C1 segment of cervical spinal cord (tissue), 14 donors: ENCODE measurements at regions not wholly inside any gene's neighbourhood (a gene's known extent, or its start where the extent isn't known, plus 50 kb on each side); places are given as distances from the start of the nearest gene placed in this dataset.
"Not testable (repeated sequence)": the region's sequence is repeated elsewhere in the genome, so short reads cannot be mapped to it uniquely, and the experiment has no call there.

Experiments
- DNase-seq, 14 donors: peaks; one replicate each; lab custom pipeline; 2025; lab: John Stamatoyannopoulos, UW

- no peak for DNase-seq
These were observed 909.4 kb upstream of the LRFN5 start for GRCh38 chr14:40697231-40697630.

- DNase-seq = no peak
These were observed 912.7 kb upstream of the LRFN5 start for GRCh38 chr14:40694023-40694422.

- no peak for DNase-seq
These were observed 915.6 kb upstream of the LRFN5 start for GRCh38 chr14:40691066-40691465.

GRCh38 chr14:40685764-40686163 is 920.9 kb upstream of the LRFN5 start:
- no peak for DNase-seq

- DNase-seq = no peak
These were observed 922.3 kb upstream of the LRFN5 start for GRCh38 chr14:40684328-40684727.

- no peak for DNase-seq
These were observed 924.4 kb upstream of the LRFN5 start for GRCh38 chr14:40682131-40682913.

- no peak for DNase-seq
These were observed 927.4 kb upstream of the LRFN5 start for GRCh38 chr14:40679256-40679655.

GRCh38 chr14:40677206-40677605 is 929.5 kb upstream of the LRFN5 start:
- DNase-seq = not testable (repeated sequence)

- DNase-seq = no peak
These were observed 932.2 kb upstream of the LRFN5 start for GRCh38 chr14:40674502-40674901.

GRCh38 chr14:40656311-40656710 is 950.4 kb upstream of the LRFN5 start:
- no peak for DNase-seq

- no peak for DNase-seq
These were observed 954.5 kb upstream of the LRFN5 start for GRCh38 chr14:40652089-40652691.

- no peak for DNase-seq
These were observed 976.2 kb upstream of the LRFN5 start for GRCh38 chr14:40630471-40630870.

- DNase-seq = not testable (repeated sequence)
These were observed 977.0 kb upstream of the LRFN5 start for GRCh38 chr14:40629551-40630137.

- no peak for DNase-seq
These were observed 977.5 kb upstream of the LRFN5 start for GRCh38 chr14:40629144-40629543.

- DNase-seq = no peak
These were observed 983.0 kb upstream of the LRFN5 start for GRCh38 chr14:40623643-40624042.

- no peak for DNase-seq
These were observed 988.3 kb upstream of the LRFN5 start for GRCh38 chr14:40618225-40618898.

- DNase-seq = no peak
These were observed 990.1 kb upstream of the LRFN5 start for GRCh38 chr14:40616579-40616978.

GRCh38 chr14:40601063-40601462 is 1005.6 kb upstream of the LRFN5 start:
- no peak for DNase-seq

GRCh38 chr14:40599725-40600124 is 1007.0 kb upstream of the LRFN5 start:
- no peak for DNase-seq

GRCh38 chr14:40581264-40581663 is 1025.4 kb upstream of the LRFN5 start:
- DNase-seq = no peak

GRCh38 chr14:40576880-40577478 is 1029.7 kb upstream of the LRFN5 start:
- no peak for DNase-seq

- DNase-seq = no peak
These were observed 1031.9 kb upstream of the LRFN5 start for GRCh38 chr14:40574780-40575179.
